Body of pancreas (tissue), 4 donors: ENCODE measurements at regions not wholly inside any gene's neighbourhood (a gene's known extent, or its start where the extent isn't known, plus 50 kb on each side); places are given as distances from the start of the nearest gene placed in this dataset.

Source experiments
- ATAC-seq: fragments of 150-250 bp; one replicate; pipeline ENCODE4 v1.9.1; 2016
- DNase-seq, 4 donors: peaks; one replicate each; pipeline ENCODE4 v3.0.0-alpha.2; 2019
- H3K27ac ChIP-seq, 4 donors: fragments of 200-600 bp; sonication (generic); 1 replicate in 3 of 4; 2 replicates in 1 of 4; pipeline versions ENCODE4 v1.5.1 to v1.6.1; 2016 to 2019; ENCODE audit warnings: mild to moderate bottlenecking in 1 of 4, mixed read lengths in 1 of 4, moderate library complexity in 1 of 4
- H3K27me3 ChIP-seq, 2 donors: fragments of 200-600 bp; sonication (generic); one replicate each; pipeline ENCODE4 v1.6.0; 2016; ENCODE audit warnings: mild to moderate bottlenecking in 1 of 2
- H3K36me3 ChIP-seq, 2 donors: fragments of 200-600 bp; sonication (generic); replicated peaks in 1 of 2; 2 replicates each; pipeline ENCODE4 v1.5.1; 2016; ENCODE audit warnings: low read depth in 2 of 2; ENCODE audit not compliant: insufficient read depth in 1 of 2
- H3K4me1 ChIP-seq: fragments of 200-600 bp; sonication (generic); one replicate; pipeline ENCODE4 v1.6.0; 2016
- H3K4me3 ChIP-seq, 2 donors: fragments of 200-600 bp; sonication (generic); 1 replicate in 1 of 2; 2 replicates in 1 of 2; pipeline ENCODE4 v1.5.1; 2016 to 2019
- H3K9me3 ChIP-seq, 3 donors: fragments of 200-600 bp; sonication (generic); 1 replicate in 2 of 3; 2 replicates in 1 of 3; pipeline ENCODE4 v1.5.1; 2016
- CTCF ChIP-seq, 7 experiments: fragments of 450-650 bp in 4 of 7; fragments of 200-600 bp in 3 of 7; sonication (generic) in 3 of 7; IDR thresholded peaks; one replicate each; pipeline ENCODE4 v1.5.1; 2016 to 2019; ENCODE audit warnings: antibody characterized with exemption in 7 of 7
- POLR2A ChIP-seq, 3 donors: fragments of 450-650 bp; IDR thresholded peaks; one replicate each; pipeline ENCODE4 v1.6.1; 2016; ENCODE audit warnings: antibody characterized with exemption in 3 of 3, mild to moderate bottlenecking in 2 of 3
- WGBS, 2 donors: methylation state at CpG; one replicate each; pipeline ENCODE4 v1.1.5; 2017; 5-methylcytosine and 5-hydroxymethylcytosine counted together
- intact Hi-C: fragments of 100-400 bp; cut with DNase I; formaldehyde crosslinking; loops from one replicate; pipeline ENCODE4 v1.15.1; 2023

DNA sequence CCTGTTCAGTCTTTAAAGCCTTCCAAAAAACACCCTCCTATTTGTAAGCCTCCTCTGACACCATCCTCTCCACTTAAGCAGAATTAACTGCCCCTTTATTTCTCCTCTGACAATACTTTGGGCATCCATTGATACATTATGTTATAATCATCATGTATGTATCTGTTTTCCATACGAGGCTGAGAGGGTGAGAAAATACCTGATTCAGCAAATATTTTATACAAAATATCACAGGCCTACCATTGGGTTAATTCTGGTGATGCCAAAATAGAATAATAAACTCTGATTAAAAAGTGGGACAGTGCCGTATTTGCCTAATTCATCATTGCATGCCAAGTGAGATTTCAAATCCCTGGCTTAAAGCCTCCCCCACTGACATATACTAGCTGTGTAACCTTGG is 118.2 kb upstream of the ADAMTS9 start:
- no peaks in the 10 kb centered on the region for H3K4me1 ChIP-seq
- 48 to 52% methylated on average over 2 of the region's 2 CpGs for WGBS, 2 donors
- TF ChIP-seq CTCF (IDR thresholded peaks at IDR 0.05): no peak
- no peak for TF ChIP-seq POLR2A (IDR thresholded peaks at IDR 0.05)
- no peaks in the 10 kb centered on the region for H3K9me3 ChIP-seq
- H3K27ac ChIP-seq: no peak overlapping the region
- no peak overlapping the region for H3K4me3 ChIP-seq
- H3K27me3 ChIP-seq: no peaks in the 10 kb centered on the region
- intact Hi-C loops: no loop called here
- no peaks in the 10 kb centered on the region for H3K36me3 ChIP-seq
- ATAC-seq (no peak), DNase-seq (no peak)

DNA sequence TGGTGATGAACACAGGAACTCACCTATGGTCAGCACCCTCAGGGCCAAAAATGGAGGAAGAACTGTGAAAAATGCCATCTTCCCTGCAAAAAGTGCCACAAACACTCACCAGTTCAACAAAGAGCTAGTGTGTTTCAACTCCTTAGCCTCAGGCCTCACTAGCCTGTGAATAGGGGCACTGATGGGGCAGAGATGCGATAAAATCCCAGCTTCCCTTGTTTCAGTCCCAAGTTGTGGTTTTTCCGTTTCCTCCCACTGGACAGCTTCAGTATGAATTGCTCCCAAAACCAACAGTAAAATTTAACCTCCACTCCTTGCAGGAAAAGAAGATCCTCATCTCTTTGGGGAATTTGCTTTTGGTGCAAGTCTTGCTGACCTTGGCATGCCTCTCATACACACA is 117.4 kb upstream of the ADAMTS9 start:
- intact Hi-C loops: no loop called here
- Histone ChIP-seq H3K4me1 (no peaks in the 10 kb centered on the region), H3K27me3 (no peaks in the 10 kb centered on the region), H3K27ac (no peak overlapping the region), H3K36me3 (no peaks in the 10 kb centered on the region), H3K4me3 (no peak overlapping the region), H3K9me3 (no peaks in the 10 kb centered on the region)
- ATAC-seq: no peak
- WGBS, 2 donors: 93 to 96% methylated on average over 2 of the region's 2 CpGs
- no peak for TF ChIP-seq POLR2A (IDR thresholded peaks at IDR 0.05)
- no peak for TF ChIP-seq CTCF (IDR thresholded peaks at IDR 0.05)
- DNase-seq: no peak

- 78 to 87% methylated on average over 9 of the region's 9 CpGs for WGBS, 2 donors
- TF ChIP-seq POLR2A (IDR thresholded peaks at IDR 0.05) (no peak), CTCF (IDR thresholded peaks at IDR 0.05) (no peak)
- no peak overlapping the region for H3K4me3 ChIP-seq
- H3K27me3 ChIP-seq: no peaks in the 10 kb centered on the region
- no peaks in the 10 kb centered on the region for H3K4me1 ChIP-seq
- intact Hi-C loops: no loop called here
- H3K27ac ChIP-seq: no peak overlapping the region
- no peak for DNase-seq
- no peaks in the 10 kb centered on the region for H3K9me3 ChIP-seq
- no peak for ATAC-seq
- no peaks in the 10 kb centered on the region for H3K36me3 ChIP-seq
Observed at GRCh38 chr3:64803469-64803868, 115.7 kb upstream of the ADAMTS9 start.

- Histone ChIP-seq H3K27ac (no peak overlapping the region), H3K4me3 (no peak overlapping the region), H3K9me3 (no peaks in the 10 kb centered on the region), H3K27me3 (no peaks in the 10 kb centered on the region), H3K4me1 (no peaks in the 10 kb centered on the region), H3K36me3 (no peaks in the 10 kb centered on the region)
- DNase-seq (no peak), ATAC-seq (no peak)
- TF ChIP-seq CTCF (IDR thresholded peaks at IDR 0.05): no peak
- TF ChIP-seq POLR2A (IDR thresholded peaks at IDR 0.05): no peak
- intact Hi-C loops: no loop called here
- 80 to 89% methylated on average over 4 of the region's 4 CpGs for WGBS, 2 donors
Observed at GRCh38 chr3:64802460-64802859, 114.7 kb upstream of the ADAMTS9 start.

DNA sequence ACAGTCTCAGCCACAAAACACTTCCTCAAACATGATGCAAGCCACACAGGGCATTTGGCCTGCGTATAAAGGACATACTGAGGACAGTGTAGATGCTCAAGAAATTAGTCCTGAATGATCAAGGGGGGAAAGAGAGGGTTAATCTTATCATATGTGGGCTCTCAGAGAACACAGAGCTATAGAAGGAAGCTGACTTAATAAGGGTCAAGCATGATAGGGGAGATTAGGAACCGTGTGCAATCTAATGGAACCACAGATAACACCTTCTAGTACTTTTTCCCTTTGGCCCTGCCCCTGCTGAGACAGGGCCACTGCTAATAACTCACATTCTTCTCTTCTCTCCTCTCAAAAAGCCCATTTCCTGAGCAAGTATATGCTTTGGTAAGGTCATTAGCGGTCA is 114.1 kb upstream of the ADAMTS9 start:
- H3K4me1 ChIP-seq: no peaks in the 10 kb centered on the region
- H3K27me3 ChIP-seq: no peaks in the 10 kb centered on the region
- intact Hi-C loops: no loop called here
- 59 to 67% methylated on average over 3 of the region's 3 CpGs for WGBS, 2 donors
- no peak for DNase-seq
- no peak for TF ChIP-seq POLR2A (IDR thresholded peaks at IDR 0.05)
- TF ChIP-seq CTCF (IDR thresholded peaks at IDR 0.05): no peak
- ATAC-seq: no peak
- H3K27ac ChIP-seq: no peak overlapping the region
- no peaks in the 10 kb centered on the region for H3K36me3 ChIP-seq
- H3K9me3 ChIP-seq: no peaks in the 10 kb centered on the region
- no peak overlapping the region for H3K4me3 ChIP-seq
